ENCODE measurements at regions not wholly inside any gene's neighbourhood (a gene's known extent, or its start where the extent isn't known, plus 50 kb on each side); places are given as distances from the start of the nearest gene placed in this dataset.

GRCh38 chr2:240371129-240372000, 64.1 kb upstream of the GPC1 start:
- no peak for TF ChIP-seq POLR2A (IDR thresholded peaks at IDR 0.05)
- no peak for TF ChIP-seq CTCF (IDR thresholded peaks at IDR 0.05)
- no peak for TF ChIP-seq POLR2AphosphoS5 (IDR thresholded peaks at IDR 0.05)
- TF ChIP-seq EP300 (IDR thresholded peaks at IDR 0.05) = no peak

All from suprapubic skin (tissue), 4 donors.